ENCODE measurements at regions not wholly inside any gene's neighbourhood (a gene's known extent, or its start where the extent isn't known, plus 50 kb on each side); places are given as distances from the start of the nearest gene placed in this dataset.
A peak's percentile ranks its signal among the peaks of the same experiment; 100 is the strongest.

DNA sequence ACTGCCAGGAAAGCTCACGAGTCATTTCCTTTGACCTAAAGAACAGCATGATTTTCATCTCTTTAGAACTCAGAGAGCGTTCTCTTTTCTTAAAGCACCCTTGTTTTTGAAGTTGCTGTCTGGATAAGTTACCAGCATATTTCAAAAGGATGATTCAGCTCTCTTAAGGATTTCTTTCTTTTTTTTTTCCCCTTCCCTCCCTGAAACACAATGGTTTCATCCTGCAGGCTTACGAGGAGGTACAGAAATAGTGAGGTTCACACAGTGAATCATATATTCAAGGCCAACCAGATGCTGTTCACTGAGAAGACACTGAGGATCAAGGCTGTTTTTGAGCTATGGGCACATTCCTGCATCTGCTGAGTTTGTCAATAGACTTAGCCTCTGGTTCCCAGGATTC is 257.2 kb downstream of the KIF4B start:
- ATAC-seq: no peak
- intact Hi-C loops (cut with DNase I): no loop called here
- no peak for DNase-seq

DNA sequence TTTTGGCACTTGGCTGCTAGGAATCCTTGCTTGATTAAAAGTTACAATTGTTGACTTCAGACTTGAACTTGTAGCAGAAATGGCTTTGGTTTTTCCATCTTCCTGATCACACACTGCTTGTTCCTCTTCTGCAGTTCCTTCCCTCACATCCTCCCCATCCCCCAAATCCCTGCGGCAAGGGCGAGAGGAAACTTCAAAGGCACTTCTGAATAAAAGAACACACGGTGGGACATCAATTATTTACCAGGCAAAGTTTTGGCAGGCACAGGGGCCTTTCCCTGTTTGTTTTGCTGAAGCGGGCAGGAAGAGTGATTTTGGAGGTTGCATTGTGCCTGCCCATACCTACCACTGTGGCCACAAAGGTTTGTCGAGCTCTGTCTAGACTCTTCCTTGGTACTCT is 260.9 kb downstream of the KIF4B start:
- no peak for ATAC-seq
- DNase-seq: no peak
- intact Hi-C loops (cut with DNase I): no loop called here

DNA sequence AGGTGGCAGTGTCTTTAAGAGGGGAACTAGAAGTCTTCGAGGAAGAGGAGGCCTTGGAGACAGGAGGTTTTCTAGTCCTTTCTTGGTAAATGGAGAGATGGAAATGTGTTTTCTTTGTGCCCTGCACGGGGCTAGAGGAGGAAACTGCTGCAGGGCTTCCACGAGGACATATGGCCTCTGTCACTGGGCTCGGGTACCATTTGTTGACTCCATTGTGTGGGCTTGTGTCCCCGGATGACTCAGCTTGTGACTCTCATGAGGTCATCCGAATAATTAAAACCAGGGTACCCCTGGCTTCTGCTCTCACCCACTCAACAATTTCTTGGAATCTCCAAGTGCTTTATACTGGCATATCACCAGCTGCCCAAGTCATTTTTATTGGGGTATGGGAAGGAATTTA is 261.7 kb downstream of the KIF4B start:
- ATAC-seq: no peak

DNA sequence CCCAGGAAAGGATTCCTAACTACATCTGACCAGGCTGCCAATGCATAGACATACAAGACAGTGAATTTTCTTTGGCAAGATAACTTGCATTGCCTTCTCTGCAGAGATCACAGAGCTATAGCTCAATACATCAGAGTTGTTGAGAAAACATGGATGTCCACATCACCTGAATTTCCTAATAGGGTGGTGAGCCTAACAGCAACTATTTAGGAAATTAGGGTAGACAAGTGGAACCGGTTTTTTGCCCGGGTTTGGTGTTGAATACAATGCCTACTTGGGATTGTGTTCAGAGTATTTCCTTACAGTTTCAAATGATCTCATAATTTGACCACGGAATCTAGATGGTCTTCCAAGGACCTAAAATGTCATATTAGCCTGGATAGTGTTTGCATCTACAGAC is 262.7 kb downstream of the KIF4B start:
- DNase-seq (no peak), ATAC-seq (no peak)
- intact Hi-C loops (cut with DNase I): no loop called here

More for the DNA sequence above, 261.7 kb downstream of the KIF4B start:
- intact Hi-C loops (cut with DNase I): no loop called here
- DNase-seq: no peak

DNA sequence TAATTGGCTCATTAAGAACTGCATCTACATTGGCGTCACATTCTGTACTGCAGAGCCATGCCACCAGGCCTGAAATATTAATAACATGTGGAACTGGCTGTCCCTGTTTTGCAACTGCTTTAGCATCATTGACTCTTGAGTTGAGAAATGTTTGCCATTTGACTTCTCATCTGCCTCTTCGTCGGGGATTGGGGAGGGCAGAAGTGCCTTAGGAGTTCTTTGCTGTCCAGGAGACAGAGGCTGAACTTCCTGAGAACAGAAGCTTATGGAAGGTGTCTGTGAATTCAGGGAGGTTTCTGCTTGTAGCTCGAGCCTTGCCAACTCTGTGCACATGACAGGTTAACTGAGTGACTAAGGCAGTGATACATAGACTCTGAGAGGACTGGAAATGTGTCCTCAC is 265.0 kb downstream of the KIF4B start:
- peak in 1 of 2 donors; percentile 49 for ATAC-seq
- intact Hi-C loops (cut with DNase I): no loop called here
- no peak for DNase-seq

DNA sequence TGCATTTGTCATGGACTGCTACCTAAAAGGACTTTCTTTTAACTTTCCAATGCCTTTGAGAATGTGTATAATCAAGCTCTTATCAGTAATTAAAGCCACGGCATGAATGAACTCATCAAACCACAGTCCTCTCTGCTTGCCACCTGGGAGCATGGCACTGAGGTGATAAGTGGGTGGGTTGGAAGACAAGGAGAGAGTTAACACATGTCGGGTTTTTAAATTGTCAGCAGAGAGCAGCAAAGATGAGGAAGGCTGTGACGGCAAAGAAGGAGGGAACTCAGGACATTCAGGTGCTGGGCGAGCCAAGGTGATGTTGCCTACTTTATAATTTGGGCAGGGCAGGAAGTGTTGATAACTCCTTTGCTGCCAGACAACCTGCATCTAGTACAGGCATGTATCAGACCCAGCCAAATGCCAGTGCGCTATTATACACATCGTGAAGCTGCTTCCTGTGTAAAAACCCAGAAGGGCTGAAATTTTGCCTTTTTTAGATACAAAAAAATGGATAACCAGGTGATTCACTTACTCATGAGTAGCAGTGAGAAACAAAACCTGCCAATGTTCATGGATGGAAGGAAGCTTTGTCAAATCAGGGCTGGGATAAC is 269.1 kb downstream of the KIF4B start:
- DNase-seq (no peak), ATAC-seq (no peak)
- intact Hi-C loops (cut with DNase I): no loop called here

DNA sequence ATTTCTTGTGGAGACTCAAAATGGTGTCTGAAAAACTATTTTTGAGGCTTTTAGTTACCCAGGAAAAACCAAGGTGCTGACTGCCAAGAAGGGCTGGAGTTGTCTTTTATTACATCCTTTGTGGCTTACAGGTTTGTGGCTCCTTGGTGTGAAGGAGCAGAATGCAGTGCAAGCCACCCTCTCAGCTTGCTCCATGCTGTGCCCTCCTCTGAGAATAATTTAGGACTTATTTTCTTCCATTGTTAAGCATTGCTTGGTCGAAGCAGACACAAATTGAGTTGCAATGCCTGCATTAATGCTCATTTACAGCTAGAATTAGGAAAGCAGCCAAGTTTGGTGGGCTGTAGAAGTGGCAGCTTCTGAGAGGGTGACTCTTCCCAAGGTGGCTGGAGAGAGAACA is 272.2 kb downstream of the KIF4B start:
- ATAC-seq: no peak

DNA sequence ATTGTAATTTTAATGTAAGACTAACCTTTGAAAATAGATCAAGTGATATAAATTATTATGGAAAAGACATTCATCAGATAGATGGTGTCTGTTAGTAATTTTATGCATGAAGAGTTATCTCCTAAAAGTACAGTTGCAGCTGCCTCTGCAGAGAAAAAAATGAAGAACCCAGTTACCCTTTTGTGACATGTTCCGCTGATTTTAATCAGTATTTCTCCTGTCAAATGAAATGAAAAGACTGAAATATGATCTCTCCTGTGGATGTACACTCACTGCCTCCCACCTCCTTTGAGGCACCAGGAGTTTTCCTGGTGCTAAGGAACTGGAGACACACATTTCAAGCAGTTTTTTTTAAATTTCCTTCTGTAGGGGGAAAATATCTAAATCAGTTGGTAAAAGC is 277.4 kb downstream of the KIF4B start:
- DNase-seq: no peak
- intact Hi-C loops (cut with DNase I): no loop called here
- ATAC-seq: no peak

More for the DNA sequence above, 272.2 kb downstream of the KIF4B start:
- intact Hi-C loops (cut with DNase I): no loop called here
- DNase-seq: no peak

DNA sequence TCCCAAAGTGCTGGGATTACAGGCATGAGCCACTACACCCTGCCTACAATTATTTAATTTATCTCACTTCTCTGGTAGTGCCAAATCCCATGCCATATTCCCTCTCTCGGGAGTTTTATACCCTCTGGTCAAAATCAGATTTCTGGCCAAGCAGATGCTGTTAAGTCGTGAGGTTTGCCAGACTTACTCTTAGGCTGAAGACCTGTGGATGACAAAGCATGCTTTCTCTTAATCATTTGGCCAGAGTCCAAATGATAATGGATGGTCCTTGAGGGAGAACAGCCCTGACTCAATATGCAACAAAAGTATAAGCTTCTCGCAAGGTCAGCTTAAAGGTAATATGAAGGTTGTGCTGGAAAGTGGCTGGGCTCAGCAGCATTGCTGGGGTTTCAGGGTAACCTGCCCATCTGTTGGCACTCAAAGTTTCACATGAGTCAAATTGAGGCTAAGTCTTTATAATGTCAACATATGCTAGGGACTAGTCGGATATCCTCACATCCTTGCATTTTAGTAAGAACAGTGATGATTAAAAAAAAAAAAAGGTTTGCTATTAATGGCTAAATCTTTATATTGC is 280.1 kb downstream of the KIF4B start:
- no peak for DNase-seq
- intact Hi-C loops (cut with DNase I): no loop called here
- ATAC-seq: peak in 1 of 2 donors; percentile 33

DNA sequence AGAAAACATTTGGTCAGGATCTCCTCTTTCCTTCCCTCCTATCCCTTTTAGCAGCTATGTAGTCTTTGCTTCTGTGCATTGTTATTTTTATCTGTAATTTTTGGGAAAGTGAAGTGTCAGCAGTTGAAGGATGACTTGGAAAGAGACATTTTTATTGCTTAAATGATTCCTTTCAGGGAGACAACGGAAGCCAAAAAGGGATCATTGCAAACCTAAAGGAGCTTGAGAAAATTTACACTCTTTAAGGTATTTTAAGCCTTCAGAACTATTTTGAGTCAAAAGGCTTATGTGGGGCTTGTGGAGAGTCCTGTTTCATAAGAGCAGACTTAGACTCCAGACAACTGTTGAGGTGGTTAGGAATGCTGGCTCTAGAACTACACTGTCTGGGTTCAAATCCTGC is 281.6 kb downstream of the KIF4B start:
- intact Hi-C loops (cut with DNase I): no loop called here
- ATAC-seq (no peak), DNase-seq (no peak)

DNA sequence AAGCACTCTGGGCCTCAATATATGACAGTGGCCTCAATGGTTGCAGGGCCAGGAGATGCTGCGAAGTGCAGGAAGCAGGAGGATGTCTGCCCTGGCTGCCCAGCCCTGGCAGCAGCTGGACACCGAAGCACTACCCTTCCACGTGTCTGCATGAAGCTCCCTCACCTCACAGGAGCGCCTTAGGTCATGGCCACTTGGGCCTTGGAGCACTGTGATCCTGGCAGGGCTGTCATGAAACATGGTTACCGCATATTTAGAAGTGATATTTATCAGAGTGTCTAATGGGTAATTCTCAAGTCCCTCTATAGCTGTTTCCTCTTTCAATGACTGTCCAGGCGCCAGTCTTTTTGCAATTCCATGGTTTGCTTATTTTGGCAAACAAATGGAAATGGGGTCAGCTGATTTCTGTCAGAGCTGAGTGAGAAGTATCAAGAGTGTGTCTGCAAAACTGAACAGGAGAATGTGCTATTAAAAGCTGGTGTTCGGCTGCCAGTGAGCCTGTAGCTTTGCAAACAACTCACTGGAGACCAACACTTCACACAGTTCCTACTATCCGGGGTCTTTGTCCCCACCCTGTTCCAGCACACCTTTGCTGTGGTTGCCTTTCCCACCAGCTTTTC is 285.9 kb downstream of the KIF4B start:
- peak; percentile 33 for DNase-seq
- intact Hi-C loops (cut with DNase I): no loop called here
- peak; percentile 66 to 88 for ATAC-seq

DNA sequence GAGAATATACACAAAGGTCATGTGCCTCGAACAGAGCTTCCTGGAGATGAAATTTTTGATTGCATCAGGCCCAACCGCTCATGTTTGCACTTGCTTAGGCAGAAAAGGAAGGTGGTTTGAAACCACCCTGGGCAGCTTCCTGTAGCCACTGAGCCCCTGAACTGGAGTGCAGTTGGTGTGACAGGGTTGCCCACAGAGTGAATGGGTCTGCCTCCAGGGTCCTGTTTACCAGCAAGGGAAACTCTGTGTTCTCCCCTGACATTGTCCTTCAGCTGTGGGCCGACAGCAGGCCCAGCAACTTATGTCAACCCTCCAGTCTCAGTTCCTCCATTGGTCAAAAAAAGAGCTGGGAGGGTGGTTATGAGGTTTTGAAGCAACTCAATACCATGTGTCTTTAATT is 289.6 kb downstream of the KIF4B start:
- no peak for DNase-seq
- intact Hi-C loops (cut with DNase I): no loop called here

DNA sequence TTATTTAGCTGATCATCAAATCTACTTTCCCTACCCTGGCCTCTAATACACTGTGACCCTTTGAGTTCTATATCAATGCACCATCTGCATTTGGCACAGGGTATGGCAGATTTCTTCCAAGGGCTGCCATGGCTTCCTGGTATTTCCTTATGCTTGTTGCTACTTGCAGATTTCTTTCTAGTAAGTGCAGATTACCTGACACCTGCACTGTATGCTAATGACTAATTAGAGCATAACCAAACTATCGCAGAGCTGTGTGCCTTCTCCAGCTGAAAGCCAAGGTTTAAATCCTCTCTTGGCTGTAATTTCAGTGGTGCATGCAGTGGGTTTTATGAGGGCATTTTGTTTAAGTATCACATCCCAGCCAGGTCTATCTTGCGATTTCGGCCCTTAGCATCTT is 293.7 kb downstream of the KIF4B start:
- DNase-seq (no peak), ATAC-seq (no peak)
- intact Hi-C loops (cut with DNase I): no loop called here

More for the DNA sequence above, 289.6 kb downstream of the KIF4B start:
- ATAC-seq: no peak

DNA sequence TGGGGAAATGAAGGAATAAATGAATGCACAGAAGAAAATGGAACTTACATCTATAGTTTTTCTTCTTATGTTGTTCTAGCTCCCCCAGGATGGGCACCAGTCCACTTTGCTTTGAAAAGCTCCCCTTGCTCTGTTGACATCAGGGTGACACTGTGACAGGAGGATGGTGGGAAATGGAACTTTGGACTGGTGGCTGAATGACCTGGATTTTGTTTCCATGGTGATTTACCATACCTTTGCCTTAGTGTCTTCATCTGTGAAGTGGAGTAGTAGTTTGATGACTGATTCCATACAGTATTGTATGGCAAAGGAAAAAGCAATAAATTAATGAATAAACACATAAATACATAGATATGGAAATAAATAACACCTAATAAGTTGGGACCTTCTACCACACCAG is 294.7 kb downstream of the KIF4B start:
- no peak for ATAC-seq
- intact Hi-C loops (cut with DNase I): no loop called here
- no peak for DNase-seq

DNA sequence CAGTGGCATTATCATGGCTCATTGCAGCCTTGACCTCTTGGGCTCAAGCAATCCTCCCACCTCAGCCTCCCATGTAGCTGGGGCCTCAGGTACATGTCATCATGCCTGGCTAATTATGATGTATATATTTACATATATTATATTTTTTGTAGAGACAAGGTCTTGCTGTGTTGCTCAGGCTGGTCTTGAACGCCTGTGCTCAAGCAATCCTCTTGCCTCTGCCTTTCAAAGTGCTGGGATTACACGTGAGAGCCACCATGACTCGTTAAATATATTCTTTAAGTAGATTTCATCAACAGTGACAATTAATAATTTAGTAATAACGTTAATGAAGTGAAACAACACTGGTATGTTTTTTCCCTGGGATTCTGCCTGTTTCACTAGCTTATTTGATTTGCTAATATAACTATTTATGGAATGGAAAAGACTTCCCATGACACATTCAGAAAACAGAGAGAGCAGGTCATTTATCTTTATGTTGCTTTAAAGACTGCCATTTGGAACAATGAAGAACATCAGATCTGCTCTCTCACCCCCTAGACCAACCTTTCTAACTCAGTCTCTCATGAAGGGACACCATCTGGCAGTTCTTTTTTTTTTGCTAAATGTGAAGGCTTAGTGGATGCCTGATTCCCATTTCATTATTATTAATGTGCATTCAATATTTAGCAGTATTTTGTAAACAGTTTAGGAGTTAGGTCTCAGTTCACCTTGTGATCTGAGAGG is 295.6 kb downstream of the KIF4B start:
- no peak for ATAC-seq
- intact Hi-C loops (cut with DNase I): no loop called here

DNA sequence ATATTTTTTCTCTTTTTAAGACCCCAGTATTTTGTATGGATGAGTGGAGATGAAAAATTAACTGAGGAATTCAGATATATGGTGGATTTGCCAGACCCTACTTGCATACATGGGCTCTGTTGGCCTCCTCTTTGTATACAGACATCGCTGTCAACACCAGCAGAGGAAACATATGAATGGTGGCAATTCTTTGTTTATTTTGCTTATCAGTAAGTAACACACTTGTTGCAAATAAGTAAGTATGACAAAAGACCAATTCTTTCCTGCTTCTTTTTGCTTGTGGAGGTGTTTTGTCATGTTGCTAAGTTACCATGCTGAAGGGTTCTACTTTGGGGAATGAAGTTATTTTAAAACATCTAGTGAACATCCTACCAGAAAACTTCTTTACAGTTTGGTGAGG is 298.2 kb downstream of the KIF4B start:
- DNase-seq (no peak), ATAC-seq (no peak)
- intact Hi-C loops (cut with DNase I): no loop called here

More for the DNA sequence above, 295.6 kb downstream of the KIF4B start:
- DNase-seq: no peak

DNA sequence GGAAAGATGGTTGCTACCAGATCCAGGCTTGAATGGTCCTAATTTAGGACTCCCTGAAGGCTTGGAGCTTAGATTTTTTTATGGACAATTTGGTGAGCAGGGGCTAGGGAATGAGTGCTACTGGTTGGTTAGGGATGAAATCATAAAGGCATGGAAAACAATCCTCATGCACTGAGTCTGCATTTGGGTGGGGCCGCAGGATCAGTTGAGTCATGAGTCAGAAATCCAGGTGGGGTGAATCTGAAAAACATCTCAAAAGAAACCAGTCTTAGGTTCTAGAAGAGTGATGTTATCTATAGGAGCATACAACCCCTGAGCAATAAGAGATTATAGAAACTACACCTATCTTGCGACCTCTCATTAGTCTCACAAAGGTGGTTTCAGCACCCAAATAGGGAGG is 300.0 kb downstream of the KIF4B start:
- no peak for DNase-seq
- ATAC-seq: no peak
- intact Hi-C loops (cut with DNase I): no loop called here

DNA sequence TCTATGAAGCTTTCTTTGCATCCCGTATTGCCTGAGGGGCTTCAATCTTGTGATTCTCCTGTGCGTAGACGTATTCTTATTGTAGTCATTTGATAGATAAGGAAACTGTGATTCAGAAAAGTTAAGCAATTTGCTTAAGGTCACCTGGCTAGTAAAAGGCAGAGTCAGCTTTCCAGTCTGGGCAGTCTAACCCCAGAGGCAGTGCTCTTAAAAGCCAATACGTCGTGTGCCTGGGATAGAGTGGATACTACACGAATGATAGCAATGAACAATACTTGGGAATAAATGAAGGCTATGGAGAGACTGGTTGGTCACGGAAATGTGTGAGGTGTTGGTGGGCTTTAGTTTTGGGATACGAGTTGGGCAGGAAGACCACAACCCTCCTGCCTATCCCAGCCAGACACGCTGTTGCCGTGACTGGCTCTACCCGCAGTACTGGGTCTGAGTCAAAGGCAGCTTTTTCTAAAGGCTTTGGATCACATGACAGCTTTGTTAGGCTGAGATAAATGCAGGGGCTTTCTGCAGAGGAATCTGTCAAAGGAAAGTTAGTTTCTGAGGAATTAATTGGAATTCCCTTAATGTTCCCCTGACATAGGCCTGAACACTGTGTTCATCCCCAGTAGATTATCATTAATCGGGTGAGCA is 302.6 kb downstream of the KIF4B start:
- intact Hi-C loops (cut with DNase I): no loop called here
- ATAC-seq: no peak
- no peak for DNase-seq

DNA sequence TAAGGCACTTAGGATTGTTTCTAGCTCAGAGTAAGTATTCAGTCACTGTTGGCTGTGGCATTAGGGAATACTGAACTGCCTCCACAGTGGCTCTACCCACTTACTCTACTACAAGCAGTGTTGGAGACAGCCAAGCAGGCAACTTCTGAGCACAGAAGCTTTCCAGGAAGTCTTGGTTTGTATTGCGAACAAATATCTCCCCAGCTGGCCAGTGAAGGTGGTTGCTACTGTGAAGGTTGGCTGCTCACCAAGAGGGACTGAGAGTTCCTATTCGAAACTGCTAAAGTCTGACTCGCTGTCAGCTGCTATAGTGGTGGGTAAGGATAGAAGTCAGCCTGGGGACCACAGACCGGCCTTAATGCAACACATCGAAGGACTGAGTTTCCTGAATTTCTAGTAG is 319.1 kb downstream of the KIF4B start:
- peak; percentile 24 for DNase-seq
- intact Hi-C loops (cut with DNase I): no loop called here
- no peak for ATAC-seq

DNA sequence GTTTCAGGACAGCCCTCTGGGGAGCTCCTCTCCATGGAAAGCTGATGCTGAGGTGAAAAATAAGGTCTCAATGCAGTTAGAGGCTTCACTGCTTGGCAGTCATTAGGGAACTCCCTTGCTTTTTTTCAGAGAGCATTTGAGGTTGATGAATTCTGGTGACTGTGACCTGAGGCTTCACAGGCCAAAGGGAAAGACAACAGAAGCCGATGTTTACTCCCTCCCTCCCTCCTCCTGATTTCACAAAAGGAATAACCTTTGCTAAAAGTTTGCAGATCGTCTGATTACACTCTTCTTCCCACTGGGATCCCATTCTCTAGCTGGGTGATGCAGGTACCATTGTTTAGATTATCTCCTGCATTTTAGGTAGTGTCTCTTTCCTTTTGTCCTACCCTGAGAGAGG is 329.4 kb downstream of the KIF4B start:
- ATAC-seq (no peak), DNase-seq (no peak)
- intact Hi-C loops (cut with DNase I): no loop called here

All from left cardiac atrium (tissue), 4 donors.